ENCODE measurements at regions not wholly inside any gene's neighbourhood (a gene's known extent, or its start where the extent isn't known, plus 50 kb on each side); places are given as distances from the start of the nearest gene placed in this dataset.

DNA sequence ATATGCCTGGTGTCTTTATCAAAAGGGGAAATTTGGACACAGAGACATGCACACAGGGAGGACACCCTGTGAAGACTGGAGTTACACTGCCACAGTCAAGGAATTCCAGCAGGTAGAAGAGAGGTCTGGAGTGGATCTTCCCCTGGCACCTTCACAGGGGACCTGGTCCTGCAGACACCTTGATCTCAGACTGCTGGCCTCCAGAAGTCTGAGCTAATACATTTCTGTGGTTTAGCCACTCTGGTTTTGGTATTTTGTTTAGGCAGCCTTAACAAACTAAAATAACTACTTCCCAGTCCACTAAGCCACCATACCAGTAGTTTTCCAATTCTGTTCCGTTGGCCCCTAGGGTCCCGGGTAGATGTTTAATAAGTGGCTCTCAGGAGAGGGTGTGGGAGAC lies 164.7 kb downstream of the SETD4 start:
- no peak for DNase-seq (ENCODE audit: low read depth)

DNA sequence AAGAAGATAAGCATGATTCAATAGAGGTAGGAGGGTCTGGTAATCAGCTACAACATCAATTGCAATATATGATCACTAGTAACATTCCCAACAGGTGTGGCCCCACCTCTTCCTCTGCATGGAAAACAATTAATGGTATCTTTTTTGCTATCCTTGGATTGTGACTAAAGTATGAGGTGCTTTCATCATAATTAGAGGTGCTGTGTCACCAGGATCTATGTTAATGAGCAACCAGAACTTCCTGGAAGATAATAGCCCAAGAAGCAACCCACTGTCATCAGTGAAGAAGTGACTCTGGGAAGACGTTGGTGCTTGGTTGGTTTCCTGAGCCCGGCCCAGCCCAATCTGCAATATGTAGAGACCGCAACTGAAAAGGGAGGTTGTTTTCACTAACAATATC lies 167.2 kb downstream of the SETD4 start:
- no peak for DNase-seq (ENCODE audit: low read depth)

DNA sequence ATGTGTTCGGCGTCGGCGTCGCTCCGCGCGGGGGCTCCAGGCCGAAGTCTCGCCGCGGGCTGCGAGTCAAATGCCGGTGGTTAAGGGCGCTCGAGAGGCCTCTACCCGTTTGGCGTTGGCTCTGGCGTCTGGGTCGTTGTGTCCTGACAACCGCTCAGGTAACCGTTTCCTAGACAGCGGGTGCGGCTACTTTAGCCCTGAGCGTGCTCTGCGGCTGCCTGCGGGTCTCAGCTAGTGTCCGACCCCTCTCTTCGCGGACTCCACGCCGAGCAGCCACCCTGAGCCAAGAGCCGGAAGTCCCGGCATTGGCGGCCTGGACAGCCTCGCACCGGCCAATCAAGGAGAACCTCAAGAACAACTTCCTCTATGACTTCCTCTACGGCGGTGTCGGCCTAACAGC lies 173.4 kb downstream of the SETD4 start:
- DNase-seq (ENCODE audit: low read depth), result no peak

DNA sequence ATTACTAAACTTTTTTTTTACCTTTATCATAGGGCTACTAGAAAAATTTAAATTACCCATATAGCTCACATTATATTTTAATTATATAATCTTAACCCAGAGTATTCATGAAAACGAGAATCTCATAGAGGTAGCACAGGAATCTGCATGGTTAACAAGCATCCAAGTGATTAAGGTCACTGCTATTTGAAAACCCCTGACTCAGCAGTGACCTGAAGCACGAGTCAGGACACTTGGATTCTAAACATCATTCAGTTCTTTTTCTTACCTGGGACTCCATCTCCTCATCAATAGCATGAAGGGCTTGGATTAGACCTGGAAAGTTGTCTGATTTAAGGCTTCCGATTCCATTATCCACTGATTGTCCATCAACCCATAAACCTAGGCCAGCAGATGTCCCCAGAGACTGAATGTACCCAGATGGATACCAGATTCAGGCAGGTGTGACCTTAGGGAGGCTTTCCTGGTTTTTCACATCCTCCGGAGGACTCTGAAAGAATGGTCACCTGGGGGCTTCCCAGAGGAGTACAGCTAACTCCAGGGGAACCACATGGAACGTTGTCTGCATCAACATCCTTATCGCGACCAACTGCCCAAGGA lies 174.3 kb downstream of the SETD4 start:
- DNase-seq (ENCODE audit: low read depth), result no peak

DNA sequence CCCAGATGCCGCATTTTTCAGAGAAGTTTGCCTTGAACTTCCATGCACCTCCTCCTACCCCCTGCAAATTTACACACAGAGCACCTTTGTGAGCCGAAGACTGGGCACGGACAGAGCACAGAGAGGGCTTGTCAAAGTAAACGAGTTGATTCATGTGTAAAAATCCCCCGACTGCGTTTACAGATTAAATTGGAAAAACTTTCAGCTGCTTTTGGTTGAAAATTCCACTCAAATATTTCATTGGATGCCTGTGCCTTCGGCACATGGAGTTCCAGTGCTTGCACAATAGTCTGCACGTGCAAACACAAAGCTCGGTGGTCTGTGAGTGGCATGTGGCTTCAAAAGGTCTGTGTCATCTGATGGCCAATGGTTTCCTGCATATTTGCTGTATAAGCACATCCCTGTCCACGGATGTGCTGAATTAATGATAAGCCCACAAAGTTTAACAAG lies 177.5 kb downstream of the SETD4 start:
- DNase-seq (ENCODE audit: low read depth), result no peak

DNA sequence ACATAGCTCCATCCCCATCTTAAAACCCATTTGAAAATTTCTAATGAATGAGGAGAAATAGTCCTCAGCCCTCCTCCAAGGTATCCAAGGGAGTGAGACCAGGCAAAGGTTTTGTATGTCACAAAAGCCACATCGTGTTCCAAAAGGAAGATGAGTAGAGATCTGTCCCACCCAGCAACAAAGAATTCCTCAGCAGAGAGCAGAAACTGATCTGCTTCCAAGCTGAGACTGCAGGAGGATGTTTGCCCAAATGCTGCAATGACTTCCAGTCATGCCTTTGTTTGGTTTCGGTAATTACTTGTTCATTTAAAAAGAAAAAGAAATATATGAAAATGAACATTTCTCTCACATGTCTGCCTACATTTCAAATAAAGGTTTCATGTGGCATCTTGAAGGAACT lies 186.9 kb downstream of the SETD4 start:
- no peak for DNase-seq (ENCODE audit: low read depth)

DNA sequence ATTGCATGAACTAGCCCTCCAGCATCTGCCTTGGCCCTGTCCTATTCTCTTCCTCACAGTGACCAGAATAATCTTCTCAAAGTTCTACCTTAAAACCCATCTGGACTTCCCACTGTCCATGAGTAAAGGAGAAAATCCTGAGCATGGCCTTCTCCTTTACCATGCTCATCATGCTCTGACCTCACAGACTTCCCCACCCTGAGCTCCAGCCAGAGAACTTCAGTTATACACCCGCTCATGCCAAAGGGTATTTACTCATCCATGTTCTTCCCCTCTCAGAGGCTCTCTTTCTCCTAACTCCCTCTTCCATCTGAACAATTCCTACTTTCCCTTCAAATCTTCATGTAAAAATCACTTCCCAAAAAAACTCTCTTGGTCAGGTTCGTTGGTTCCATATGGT lies 188.4 kb downstream of the SETD4 start:
- no peak for DNase-seq (ENCODE audit: low read depth)

DNA sequence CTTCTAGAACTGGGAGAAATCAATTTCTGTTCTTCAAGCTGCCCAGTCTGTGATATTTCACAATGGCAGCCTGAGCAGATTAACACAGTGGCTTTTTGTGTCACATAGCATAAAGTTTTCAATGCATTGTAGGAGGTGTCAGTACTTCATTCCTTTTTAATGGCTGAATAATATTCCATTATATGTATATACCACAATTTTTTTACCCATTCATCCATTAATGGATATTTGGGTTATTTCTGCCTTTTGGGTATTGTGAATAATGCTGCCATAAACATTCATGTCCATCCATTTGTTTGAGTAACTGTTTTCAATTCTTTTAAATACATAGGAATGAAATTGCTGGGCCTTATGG lies 191.5 kb downstream of the SETD4 start:
- DNase-seq (ENCODE audit: low read depth), result no peak

DNA sequence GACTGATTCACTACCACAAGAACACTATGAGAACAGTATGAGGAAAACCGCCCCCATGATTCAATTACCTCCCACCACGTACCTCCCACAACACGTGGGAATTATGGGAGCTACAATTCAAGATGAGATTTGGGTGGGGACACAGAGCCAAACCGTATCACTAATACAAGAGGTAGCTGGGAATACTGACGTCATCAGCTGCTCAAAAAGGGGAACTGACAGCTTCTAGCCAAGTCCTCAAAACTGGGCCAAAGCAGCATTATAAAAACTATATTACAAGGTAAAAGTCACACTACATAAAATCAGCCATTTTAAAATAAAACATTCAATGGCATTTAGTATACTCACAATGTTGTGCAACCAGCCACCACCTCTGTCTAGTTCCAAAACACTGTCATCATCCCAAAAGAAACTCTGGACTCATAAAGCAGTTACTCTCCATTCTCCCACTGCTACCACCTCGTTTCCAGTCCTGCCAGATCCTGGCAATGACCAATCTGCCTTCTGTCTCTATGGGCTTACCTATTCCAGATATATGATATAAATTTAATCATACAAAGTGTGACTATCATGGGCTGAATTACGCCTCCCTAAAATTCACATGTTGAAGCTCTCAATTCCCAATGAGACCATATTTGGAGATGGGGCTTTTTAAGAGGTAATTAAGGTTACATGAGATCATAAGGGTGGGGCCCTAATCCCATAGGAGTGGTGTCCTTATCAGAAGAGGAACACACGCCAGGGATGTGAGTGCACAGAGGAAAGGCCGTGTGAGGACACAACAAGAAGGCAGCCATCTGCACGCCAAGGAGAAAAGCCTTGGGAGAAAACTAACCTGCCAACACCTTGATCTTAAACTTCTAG lies 192.1 kb downstream of the SETD4 start:
- no peak for DNase-seq (ENCODE audit: low read depth)

DNA sequence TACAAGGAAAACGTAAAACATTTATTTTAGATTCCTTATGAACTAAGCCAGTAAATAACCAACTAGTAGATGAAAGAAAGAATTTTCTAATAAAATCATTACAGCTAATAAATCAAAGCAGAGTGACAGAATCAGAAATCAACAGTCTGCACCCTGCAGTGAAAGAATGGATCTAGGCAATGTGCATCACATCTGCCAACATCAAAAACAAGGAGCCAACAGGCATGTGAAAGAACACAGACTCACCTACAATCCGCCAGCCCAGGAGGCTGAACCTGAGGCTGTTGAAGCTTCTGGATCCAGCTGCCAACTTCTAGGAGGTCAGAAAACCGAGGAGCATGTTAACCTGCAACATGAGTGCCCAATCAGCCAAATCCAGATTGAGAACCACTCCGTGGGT lies 196.3 kb downstream of the SETD4 start:
- no peak for DNase-seq (ENCODE audit: low read depth)

DNA sequence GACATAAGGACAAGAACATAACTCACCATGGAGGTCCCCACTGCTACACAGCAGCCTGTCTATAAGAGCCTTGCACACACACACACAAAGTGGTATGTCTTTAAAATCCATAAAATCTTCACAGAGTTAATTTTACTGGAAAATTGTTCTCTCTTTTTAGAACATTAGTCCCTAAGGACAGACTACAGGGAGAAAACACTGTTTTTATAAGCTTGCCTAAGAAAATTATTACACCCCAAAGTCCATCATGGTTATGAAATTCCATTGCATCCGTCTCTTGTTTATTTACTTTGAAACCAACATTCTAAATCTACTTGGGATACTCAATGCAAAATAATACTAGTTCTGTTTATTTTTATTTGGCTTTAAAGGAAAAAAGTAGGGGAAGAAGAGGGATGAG lies 197.4 kb downstream of the SETD4 start:
- no peak for DNase-seq (ENCODE audit: low read depth)

DNA sequence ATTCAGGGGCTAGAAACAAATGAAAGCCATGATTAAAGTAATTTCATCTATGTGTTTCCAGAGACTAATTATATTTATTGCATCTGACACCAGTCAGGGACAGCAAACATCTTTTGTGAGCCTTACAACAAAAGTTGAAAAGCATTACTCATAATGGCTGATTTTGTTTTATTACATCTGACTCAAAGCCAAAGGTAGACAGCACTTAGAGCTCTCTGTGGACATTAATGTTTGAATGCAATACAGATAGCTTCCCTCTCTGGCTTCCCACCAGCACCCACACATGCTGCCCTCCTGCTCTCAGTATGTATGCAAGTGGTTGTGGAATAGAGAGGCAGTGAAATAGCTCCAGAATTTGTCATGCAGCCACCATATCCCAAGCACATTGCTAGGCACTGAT lies 198.7 kb downstream of the SETD4 start:
- DNase-seq (ENCODE audit: low read depth), result no peak

DNA sequence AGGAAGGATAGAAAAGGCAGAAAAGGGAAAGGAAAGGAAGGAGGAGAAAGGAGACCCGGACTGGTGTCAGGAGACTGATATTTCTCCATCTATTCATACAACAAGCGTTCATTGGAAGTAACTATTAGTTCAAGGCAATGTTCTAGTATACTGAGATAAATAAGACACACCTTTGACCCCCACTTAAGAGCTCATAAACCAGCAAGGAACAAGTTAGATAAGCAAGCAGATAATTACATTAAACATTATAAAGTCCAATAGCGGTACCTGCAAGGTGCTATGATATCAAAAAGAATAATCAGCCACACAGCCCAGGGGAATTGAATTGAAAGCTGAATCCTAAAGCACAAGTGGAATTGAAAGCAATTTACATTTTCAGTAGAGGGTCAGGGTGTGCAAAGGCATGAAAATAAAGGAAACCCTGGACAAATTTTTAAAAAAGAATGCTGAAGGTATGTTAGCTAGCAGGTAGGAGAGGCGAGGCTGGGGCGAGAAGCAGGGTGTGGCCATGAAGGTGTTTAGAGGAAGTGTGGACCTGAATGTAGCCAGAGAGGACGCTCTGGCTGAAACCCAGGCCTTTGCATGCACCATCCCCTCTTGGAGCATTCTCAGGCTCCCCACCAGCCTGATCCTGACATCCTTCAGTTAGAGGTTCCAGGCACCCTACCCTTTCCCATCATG lies 200.0 kb downstream of the SETD4 start:
- DNase-seq (ENCODE audit: low read depth), result no peak

DNA sequence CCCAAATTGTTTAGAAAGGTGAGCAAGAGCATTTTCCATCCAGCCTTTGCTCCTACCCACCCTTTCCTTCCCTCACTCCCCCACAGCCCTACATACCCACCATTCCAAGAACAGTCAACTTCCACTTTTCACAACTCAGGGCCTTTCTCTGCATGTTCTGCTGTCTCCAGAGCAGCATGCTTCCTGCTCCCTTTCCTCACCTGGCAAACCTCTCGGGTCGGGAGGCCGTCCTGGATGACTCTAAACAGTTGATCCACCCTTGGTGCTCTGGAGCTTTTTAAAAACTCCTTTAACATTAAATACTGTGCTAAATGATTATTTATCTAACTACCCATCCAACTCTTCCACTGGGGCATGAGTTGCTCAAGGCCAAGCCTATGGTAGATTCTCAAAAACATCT lies 200.6 kb downstream of the SETD4 start:
- no peak for DNase-seq (ENCODE audit: low read depth)

DNA sequence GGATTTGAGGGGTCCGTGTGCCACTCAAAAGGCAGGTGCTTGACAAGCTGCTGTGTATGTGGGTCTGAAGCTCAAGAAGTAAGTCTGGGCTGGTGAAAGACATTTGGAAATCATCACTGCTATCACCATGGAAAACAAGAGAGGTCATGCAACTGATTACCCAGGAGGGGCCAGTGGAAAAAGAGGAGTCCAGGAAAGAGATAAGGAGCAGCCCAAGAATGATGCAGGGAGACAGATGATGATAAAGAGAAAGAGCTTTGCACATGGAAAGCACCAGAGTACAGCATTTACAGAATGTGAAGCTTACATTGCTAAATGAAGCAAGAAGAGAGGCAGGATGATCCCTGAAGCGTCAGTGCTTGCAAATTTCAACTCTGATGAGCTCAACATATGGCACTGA lies 203.2 kb downstream of the SETD4 start:
- no peak for DNase-seq (ENCODE audit: low read depth)

DNA sequence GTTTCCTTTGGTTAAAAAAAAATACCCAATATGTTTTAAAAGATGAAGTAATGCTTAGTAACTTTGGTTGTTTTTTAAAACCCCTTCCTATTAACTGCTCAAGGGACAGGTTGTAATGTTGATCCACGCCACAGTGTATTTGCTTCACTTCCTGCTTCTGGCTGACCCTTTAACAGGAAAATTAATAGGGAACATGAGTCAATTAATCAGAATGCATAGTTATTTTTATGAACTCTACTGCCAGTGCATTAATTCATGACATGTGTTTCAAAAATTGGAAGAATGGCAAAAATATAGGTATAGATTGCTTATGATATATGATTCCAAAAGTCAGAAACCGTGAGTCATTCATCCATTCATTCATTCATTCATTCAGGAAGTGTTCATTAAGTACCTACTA lies 204.8 kb downstream of the SETD4 start:
- DNase-seq (ENCODE audit: low read depth), result no peak

DNA sequence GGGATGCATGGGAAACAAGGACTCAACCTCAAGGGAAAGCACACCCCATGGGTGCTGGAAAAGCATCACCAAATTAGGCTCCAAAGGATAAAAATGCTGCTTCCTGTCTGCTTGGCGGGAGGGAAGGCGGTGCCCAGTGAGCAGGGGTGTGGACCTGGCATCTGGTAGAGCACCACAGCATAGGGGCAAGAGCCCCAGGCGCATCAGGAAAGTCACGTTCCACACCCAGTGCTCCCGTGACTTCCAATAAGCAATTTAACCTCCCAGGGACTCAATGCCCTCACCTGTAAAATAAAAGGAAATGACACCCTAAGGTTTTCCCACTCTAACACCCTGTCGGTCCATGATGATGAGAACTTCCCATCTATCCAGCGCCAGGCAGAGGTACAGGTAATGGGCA lies 206.0 kb downstream of the SETD4 start:
- DNase-seq (ENCODE audit: low read depth), result no peak

DNA sequence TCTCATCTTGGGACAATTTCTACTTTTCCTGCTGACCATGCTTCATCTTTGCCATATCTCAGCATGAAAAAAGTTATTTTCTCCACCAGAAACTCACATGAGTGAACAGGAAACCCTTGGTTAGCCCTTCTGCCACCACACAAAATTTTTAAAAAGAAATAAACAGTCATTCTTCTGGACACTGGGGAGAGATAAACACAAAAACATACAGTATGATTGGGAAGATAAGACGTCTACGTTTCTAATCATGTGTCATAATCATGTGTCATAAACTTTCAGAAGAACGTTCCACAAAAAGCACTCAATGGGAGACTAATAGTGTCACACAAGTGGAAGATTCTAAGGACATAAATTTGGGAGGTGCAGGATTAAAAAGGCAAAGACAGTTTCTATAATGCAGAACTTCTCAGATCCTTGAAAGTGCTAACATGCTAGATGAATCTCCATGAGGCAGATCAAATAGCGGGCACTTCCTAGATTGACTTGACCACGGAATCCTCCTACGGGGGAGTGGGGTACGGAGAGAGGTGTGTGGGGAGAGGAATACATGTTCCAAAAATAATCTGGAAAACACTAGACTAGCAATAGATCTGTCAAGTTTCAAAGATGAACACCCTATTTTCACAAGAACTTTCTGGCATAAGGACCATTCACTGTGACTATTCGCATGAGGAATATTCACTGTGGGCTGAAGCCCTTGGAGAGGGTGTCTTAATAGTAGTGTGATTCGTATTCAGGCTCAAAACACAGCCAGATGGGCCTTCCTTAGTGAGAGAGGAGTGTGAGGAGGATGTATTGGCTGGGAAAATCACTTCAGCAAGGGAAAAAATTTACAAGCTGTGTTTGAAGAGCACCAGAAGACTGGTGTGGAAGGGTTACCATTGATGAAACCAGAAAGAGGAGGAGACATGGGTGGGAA lies 206.7 kb downstream of the SETD4 start:
- no peak for DNase-seq (ENCODE audit: low read depth)

DNA sequence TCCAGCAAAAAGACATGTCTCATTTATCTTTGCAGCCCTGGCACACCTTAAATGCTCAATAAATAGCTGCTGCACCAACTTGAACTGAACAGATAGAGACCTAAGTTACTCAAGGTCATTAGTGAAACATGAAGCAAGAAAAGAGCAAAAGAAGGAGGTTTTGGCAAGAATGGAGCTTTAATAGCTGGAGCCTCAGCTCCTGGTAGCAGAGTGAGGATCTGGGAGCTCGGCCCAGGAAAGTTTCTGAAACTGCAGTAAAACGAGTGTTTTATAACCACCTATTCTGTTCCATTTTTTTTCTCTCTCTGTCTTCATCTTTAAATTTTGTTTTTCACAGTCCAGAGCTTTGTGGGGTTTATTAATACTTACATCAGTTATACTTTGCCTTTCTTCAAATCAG lies 207.5 kb downstream of the SETD4 start:
- DNase-seq (ENCODE audit: low read depth), result no peak

DNA sequence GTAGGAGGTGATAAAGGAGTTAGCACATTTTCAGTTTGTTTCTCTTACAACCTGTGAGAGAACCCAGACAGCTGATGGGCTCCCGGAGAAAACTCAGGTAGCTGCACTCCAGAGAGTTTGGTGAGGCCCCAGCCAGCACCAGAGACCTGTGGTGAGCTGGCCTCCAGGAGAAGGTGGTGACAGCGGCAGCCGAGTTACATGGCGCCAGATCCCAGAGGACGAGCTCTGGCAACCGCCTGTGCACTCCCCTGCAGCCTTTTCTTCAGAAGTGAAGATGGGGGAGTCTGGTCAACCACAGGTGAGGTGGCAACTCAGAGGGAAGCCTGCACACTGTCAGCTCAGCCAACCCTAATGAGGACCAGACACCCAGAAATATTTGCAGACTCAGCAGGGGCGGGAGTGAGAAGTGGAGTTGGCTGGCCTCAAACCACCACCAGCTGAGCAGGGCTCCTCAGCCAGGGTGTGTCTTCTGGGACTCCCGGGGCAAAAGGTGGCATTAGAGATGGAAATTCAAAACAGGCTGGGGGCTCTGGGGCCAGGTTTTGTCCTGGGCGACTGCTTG lies 209.7 kb downstream of the SETD4 start:
- DNase-seq (ENCODE audit: low read depth), result no peak

DNA sequence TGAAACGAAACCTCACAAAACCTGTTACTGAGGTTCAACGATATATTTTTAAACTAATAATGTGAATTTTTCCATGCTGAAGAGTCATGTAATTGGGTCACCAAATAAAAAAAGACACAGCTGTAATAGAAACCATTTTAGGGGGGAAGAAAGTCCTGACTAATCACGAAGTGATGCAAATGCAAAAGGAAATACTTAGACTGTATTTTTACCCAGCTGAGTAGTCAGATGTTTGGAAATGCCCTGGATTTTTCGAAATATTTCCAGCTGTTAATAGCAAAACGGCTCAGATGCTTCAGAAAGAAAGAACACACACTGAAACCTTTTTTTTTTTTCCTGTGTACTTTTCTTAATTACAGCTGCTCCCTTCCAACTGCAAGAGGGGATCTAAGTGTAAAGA lies 210.3 kb downstream of the SETD4 start:
- no peak for DNase-seq (ENCODE audit: low read depth)

DNA sequence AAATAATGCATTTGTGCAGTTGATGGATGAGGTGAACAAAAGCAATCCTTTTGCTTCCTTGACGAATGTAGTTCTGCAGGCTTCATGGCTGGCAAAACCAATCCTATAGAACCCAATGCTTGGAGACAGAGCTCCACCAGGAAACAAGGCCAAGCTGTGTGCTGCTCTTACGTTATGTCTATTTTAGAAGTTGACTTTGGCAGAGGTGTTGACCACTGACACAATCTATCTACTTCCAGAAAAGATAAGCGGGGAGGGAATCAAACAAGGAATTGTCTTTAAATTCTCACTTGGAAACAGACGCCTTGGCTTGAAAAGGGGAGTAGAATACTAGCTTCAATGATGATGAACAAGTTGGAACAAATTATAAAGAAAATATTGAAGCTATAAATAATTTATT lies 211.2 kb downstream of the SETD4 start:
- no peak for DNase-seq (ENCODE audit: low read depth)

Measured in activated T-helper 1 cell treated with Interleukin-2 at 50 U/mL for 16 hours (primary cell).